Hypothalamus (tissue), 51 donors: ENCODE measurements at regions not wholly inside any gene's neighbourhood (a gene's known extent, or its start where the extent isn't known, plus 50 kb on each side); places are given as distances from the start of the nearest gene placed in this dataset.

ENCODE experiments used
- DNase-seq, 51 donors: peaks; one replicate each; lab custom pipeline; 2025; lab: John Stamatoyannopoulos, UW

DNA sequence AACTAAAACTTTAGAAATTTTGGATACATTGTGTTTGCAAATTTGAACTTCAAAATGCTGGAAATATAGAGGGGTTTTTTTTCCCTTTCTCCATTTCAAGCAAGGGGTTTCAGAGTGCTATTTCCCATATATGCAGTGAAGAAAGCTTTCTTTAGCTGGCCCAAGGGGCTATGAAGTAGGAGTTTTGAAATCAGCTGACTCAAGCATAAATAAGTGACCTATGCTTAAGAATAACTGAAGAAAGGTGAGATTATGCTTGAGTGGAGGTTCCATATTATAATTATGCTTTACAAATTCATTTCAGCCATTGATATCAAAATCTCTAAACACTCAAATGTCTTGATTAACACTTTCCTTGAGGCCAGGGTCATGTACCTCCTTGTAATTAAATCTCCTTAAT lies 51.0 kb upstream of the RBBP8 start:
- DNase-seq: no peak

- no peak for DNase-seq
These were observed 49.9 kb upstream of the RBBP8 start for GRCh38 chr18:22883179-22883578.
